HG02798 (cell line): ENCODE measurements at regions not wholly inside any gene's neighbourhood (a gene's known extent, or its start where the extent isn't known, plus 50 kb on each side); places are given as distances from the start of the nearest gene placed in this dataset.

Experiments
- ATAC-seq: cut with Tn5 transposase; IDR thresholded peaks from one replicate; pipeline ENCODE4 v1.9.1; 2021; ENCODE audit warnings: mild to moderate bottlenecking; ENCODE audit not compliant: unreplicated experiment, poor library complexity

DNA sequence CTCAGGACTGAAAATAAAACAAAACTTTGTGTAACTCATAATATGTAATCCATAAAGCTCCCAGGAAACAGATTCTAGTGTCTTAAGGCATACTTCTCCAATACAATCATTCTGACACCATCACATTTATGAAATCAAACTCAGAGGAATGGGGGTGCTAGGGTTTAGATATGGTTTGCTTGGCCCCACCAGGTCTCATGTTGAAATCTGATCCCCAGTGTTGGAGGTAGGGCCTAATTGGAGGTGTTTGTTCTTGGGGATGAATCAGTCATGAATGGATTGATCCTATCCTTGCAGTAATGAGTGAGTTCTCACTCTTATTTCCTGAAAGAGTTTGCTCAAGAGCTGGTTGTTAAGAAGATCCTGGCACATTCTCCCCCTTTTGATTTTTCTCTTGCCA, 380.9 kb downstream of the ETS1 start:
- ATAC-seq, result no peak

DNA sequence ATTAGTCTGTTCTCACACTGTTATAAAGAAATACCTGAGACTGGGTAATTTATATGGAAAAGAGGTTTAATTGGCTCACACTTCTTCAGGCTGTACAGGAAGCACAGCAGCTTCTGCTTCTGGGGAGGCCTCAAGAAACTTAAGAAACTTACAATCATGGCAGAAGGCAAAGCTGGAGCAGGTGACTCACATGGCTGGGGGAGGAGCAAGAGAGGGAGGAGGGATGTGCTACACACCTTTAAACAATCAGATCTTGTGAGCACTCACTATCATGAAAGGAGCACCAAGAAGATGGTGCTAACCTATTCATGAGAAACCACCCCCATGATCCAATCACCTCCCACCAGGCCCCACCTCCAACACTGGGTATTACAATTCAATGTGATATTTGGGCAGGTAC, 381.6 kb downstream of the ETS1 start:
- no peak for ATAC-seq

DNA sequence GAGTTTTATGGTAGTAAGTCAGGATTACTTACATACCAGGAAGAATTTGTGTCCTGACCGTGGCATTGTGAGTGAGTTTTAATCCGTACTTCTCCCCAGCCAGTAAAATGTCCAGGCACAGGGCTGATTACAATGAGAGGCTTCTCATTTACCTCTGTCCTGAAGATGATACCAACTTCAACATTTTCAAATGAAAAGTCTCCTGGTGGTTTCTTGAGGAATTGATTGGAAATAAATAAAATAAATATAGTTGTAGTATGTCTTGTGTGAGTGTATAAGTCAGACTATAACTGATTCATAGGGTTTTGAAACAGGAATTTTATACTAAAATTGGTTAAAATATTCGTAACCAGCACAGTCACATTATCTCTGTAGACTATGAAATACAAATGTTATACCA, 382.5 kb downstream of the ETS1 start:
- ATAC-seq, result no peak

DNA sequence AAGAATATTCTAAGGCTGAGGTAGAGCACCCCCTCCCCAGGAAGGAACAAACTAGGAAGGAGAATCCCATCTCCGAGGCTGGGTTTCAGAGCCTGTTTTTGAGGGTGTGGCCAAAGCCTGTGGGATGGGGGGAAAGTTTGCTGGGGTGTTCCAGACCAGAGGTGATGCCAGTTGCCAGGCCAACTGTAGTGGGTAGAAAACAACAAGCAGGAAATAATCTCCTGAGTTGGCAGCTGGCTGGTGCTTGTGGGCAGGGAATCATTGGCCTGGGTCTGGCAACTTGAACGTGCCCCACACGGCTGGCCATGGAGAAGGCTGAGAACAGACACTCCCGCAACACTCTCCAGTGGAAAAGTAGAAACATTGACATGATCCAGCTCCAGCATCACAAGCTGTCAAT, 385.6 kb downstream of the ETS1 start:
- no peak for ATAC-seq

DNA sequence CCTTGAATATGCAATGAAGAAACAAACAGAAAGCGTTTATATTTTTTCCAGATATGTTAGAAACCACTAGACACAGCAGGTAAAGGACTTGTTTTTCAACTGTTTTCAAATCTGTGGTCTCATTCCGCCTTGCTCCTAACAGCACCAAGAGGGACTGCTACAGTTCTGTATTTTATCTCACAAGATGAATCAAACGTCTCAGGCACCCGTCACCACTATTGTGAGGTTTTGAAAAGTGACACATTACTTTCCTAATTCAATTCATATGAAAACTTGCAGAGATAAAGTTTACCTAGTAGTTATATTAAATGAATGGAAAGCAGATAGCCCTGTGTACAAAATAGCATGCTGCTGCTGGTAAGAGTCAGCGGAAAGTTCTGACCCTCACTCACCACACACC, 386.3 kb downstream of the ETS1 start:
- no peak for ATAC-seq

DNA sequence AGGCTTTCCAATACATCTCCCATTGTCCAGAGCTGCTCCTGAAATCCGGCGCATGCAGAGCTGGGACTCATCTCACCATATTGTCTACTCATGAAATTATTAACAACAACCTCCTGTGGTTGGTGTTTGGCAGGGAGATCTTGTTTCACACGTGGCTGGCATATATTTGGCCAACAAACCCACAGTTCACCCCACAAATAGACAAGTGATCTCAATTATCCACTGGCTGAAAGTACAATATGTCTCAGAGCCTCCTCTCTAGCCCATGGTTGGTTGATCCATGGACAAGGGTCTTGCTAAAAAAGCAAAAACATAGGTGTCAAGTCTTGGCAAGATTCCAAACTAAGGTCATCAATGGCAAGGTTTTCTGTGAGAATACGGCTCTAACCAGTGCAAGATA, 386.9 kb downstream of the ETS1 start:
- ATAC-seq, result no peak

DNA sequence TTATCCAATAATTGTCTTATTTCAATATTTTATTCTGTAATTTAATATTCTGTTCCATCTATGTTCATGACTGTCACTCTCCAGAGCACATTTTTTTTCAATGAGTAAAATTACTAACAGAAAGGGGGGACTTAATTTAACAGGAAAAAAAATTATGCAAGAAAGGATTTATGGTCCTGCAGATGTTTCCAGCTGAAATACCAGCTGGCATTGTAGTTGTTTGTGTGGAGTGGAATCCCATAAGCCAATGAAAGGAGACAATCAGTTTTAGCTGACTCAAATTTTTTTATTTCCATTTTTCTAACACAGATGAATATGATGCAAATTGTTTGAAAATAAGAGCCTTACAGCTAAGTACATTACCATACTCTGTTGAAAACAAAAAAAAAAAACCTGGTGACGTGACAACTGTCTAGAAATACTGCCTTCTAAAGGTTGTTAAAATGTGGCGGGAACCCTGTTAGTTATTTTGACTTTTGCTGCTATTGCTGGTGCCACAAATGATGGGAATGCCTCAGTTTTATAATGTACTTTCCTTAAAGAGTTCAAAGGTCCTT, 389.1 kb downstream of the ETS1 start:
- no peak for ATAC-seq

DNA sequence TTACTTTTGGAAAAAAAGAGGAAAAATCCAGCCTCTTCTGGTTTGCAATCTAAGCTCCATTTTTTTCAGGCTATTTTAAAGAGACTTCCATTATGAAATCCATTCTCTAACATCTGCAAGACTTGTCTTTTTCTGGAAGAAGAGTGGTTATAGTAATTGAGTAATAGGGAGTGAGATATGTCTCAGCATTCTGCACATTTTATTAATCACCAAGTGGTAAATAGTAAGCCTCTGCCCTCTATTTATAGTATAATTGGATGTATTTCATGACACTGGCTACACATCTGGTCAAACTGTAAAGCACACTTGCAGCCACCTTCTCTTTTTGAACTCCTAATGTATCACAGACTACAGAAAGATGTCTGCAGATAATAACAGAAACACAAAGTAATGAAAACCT, 391.1 kb downstream of the ETS1 start:
- no peak for ATAC-seq

DNA sequence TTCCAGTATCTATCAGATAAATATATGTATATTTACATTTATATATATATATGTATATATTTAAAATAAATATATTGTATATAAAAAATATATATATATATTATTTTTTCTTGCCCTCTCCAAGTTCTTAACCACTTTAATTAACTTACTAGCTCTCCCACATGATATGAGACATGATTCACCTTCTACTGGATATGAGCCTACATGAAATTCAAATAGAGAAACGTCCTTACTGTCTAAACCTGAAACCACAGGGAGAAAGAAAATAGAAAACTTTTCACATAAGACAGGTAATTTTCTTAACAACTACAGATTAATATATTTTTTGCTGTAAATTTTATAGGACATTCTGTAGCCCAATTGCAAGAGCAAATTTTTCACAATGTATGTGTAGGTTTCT, 391.6 kb downstream of the ETS1 start:
- no peak for ATAC-seq

DNA sequence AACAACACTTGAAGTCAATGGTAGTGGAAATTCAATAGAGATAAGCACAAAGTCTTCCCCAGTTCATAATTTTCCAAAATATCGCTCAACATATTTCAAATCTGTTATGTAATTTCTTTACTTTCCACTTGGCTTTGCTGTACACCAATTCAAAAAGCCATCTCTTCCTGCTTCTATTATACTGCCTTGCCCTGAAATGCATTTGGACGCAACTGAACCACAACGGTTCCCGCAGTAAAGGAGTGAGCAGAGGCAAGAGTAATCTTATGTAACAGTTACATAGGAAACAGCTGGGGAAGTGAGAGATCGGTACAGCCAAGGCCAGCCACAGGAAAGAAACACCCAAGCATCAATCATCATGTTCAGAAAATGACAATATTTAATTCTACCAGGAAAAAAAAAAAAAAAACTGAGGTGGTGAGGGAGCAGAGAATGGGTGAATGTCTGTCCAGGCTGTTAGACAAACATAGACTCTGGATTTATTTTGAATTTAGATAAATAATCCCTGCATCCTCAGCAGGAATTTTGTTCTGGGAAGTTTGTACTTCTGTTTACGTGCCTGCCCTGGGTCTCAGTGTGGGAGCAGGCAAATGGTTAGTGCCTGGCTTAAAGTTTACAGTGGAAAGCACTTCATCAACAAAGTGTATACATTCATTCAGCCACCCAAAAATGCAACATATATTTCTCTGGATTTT, 392.2 kb downstream of the ETS1 start:
- no peak for ATAC-seq

DNA sequence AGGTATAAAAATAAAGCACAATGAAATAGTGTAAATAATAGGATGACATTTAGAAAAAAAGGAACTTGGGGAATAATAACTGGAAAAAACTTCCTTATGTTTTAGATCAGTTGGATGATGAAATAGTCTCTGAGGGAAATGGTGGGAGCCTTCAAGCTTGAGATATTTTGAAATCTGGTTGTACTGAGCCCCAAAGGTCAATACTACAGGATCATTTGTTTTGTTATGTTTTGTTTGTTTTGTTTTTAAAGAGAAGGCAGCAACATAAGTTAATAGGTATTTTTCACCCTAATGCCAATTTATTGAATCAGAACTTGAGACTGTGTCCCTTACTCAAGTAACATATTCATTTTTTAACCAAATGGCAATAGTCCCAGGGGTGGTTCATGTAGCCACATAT, 393.1 kb downstream of the ETS1 start:
- no peak for ATAC-seq

DNA sequence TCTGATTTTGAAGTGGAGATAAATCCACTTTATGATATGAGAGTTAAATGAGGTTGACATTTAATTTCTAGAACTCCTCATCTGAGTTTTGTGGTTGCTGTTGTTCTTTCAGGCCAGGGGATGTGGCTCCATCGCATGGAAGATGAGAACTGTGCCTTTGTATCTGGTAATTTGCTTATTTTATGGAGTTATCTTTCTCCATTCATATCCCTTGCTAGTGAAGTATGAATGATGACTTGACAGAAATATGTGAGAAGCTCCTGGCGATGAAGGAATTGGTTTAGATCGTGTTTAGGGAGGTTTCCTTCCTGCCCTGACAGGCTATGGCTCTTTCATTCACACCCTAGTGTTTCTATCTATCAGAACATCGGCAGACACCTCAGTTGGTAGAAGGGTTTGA, 393.7 kb downstream of the ETS1 start:
- no peak for ATAC-seq

DNA sequence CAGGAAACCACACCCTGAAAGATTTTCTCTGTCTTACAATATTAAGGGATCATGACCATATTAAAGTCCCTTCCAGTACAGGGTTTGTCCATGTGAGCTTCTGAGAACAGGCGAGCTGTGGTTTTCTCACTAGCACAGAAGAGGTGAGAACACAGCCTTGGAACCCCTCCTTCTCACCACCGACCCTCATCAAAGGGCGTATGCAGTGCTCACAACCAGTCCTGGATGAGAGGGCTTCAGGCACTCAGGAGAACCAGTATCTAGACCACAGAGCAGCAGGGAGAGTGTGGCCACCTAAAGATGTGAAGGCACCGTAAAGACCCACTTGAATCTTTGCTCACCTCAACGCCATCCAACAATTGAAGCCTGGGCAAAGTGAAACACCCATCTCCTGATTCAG, 397.0 kb downstream of the ETS1 start:
- no peak for ATAC-seq

DNA sequence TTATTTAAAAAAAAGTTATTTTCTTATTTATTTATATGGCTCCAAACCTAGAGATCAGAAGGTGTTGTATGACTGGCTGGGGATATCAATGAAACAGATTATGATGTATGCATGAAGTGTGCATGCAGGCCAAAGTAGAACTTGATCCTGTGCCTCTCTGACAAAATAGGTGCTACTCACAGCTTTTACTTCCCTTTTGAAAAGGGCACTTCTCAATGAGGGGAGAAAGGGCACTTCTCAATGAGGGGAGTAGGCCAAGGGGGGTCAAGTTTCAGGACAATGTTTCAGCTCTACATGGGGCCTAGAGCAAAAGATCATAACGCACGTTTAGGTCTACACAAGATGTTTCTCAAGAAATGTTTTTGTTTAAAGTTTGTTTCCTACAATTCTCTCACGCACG, 397.5 kb downstream of the ETS1 start:
- no peak for ATAC-seq

DNA sequence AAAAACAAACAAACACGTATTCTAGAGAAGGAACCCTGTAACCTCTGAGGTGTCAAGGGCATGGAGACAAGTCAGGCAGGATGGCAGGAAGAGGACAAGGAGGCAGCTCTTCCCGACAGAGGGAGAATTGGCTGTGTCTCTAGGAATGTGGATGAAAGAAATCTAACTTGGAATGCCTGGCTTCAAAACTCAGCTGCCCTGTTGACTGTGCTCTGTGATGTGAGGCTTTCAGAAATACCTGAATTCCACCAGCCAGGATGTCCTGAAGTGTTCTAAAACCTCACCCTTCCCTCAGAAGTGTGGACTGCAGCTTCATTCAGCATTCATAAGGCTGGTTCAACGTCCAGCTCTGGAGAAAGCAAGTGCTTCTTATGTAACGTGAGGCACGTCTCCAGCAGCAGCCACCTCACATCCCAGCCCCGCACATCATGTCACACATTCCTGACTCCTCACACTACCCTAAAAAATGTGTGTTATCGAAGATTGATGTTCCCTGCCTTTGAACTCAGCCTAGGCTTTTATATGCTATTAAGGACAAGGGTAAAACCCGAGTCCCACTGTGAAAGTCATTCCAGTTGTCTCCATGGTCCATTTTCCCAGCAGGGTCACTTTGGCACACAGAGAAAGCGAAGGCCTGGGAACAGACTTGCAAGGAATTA, 398.9 kb downstream of the ETS1 start:
- ATAC-seq, result no peak

DNA sequence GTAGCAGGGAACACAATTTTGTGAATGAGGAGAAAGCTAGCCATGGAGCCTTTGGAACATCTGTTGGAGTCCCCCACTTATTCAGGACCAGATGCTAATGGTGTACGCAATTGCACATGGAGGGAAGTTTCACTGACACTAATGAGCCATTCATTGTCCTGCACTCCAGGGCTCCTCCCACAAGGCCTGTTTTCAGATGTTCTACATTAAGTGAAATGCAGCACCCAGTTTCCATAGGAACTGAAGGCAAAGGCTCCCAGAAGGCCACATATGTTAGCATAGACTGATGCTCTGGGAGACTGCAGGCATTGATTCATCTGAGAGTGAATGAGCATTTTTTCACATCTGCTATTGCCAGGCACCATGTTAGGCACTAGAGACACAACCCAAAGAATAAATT, 399.5 kb downstream of the ETS1 start:
- ATAC-seq, result no peak

DNA sequence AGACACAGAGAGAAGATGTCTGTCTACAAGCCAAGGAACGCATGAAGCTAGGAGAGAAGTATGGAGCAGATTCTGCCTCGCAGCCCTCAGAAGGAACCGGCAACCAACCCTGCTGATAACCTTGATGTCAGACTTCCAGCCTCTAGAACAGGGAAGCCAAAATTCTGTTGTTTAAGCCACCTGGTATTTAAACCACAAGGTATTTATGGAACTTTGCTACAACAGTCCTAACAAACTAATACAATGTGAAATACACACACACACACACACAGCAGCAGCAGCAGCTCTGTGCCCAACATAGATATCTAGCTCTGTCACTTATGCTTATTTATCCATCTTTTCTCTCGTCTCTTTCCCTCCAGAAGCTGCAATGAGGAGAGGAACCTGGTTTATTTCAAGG, 400.0 kb downstream of the ETS1 start:
- no peak for ATAC-seq

DNA sequence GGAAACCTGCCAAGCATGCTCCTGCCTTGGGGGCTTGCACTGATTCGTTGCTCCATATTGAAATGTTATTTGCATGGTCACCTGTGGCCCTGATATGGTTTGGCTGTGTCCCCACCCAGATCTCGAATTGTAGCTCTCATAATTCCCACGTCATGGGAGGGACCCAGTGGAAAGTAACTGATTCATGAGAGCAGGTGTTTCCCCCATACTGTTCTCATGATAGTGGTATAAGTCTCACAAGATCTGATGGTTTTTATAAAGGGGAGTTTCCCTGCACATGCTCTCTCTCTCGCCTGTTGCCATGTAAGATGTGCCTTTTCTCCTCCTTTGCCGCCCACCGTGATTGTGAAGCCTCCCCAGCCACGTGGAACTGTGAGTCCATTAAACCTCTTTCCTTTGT, 402.4 kb downstream of the ETS1 start:
- no peak for ATAC-seq

DNA sequence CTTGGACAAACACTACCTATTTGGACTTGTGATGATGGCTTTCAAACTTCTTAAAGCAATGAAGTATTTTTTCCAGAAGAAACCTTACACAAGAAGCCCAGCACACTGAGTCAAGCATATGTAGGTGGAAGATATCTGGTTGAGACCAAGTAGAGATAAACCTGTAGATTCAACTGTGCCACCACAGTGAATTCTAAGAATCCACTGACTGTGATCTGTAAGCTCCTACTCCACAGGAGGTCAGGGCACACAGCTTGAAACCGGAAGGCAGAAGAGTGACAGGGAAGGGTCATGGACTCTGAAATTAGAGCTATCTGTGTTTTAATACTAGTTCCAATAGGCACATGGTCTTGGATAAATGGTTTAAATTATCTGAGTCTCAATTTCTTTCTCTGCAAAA, 404.5 kb downstream of the ETS1 start:
- ATAC-seq, result no peak

DNA sequence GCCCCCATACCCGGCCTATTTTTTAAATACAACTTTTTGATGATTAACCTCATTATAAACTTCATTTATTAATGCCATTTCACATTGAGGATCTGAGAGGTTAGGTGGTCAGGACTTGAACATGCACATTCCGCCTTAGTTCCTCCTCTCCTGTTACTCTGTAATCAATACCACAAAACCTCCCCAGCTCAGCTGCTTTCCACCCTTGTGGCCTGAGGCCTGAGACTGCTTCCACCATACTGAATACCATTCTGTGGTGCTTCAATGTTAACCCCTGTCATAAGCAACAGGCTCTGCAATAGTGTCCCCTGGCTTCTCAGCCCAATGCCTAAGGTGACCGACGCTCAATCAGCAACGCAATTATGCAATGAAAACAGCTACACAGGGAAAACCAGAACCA, 405.4 kb downstream of the ETS1 start:
- ATAC-seq, result no peak

DNA sequence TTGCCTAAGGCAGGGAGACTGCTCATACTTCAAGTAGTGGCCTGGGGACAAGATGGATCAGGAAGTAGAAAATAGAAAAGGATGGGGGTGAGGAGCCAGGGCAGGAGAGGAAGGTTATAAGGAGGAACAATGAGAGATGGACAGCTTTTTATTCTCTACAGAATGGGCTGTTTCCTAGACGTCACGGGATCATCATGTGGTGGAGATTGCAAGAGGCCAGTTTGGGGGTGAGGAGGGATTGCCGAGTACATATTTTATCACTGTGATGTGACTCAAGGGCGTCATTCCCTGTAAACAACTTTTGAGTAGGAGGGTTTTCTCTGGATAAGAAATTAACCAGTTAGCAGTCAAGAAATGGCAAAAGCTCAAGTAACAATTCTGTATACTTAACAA, 406.3 kb downstream of the ETS1 start:
- no peak for ATAC-seq

DNA sequence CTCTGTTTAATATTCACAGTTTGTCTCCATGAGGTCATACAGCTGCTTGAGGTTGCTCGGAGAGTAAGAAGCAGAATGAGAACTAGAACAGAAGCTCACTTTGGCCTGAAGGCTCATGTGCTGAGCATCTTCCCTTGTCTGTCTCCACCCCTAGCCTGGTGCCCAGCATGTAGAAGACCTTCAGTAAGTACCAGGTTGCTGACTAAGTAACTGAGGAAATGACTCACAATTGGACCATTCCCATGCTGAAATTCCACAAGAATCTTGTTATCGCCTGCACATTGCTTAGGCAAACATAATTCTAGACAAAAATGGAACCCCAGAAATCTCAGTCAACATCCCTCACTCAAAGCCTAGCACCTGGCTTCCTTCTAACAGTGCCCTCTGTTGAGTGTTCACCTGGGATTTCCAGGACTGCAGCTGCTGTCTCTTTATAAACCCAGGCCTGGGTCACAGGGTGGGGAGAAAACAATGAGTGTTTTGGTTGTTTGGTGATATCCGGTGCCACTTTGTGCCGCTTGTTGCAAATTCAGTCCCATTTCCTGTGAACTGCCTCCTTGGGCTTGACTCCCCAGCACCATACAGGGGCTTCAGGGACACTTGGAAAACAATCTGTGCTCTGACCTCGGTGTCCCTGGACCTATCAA, 406.8 kb downstream of the ETS1 start:
- ATAC-seq, result no peak
